Hematopoietic multipotent progenitor cell treated with erythropoietin and hydrocortisone succinate and interleukin-3 and kit ligand, for 8 days (in vitro differentiated cells): ENCODE measurements at regions not wholly inside any gene's neighbourhood (a gene's known extent, or its start where the extent isn't known, plus 50 kb on each side); places are given as distances from the start of the nearest gene placed in this dataset.

ENCODE experiments used
- DNase-seq: peaks from one replicate; pipeline ENCODE4 v3.0.0-alpha.2; 2015

DNA sequence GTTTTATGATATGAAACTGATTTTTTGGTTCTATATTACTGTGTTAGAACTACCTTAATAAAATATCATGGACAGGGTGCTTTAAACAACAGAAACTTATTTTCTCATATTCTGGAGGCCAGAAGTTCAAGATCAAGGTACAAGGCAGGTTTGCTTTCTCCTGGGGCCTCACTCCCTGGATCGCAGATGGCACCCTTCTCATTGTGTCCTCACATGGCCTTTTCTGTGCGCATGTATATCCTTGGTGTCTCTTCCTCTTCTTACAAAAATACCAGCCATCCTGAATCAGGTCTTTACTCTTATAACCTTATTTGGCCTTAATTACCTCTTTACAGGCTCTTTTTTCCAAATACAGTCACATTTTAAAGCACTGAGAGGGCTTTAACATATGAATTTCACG lies 906.1 kb downstream of the CDH11 start:
- no peak for DNase-seq

DNA sequence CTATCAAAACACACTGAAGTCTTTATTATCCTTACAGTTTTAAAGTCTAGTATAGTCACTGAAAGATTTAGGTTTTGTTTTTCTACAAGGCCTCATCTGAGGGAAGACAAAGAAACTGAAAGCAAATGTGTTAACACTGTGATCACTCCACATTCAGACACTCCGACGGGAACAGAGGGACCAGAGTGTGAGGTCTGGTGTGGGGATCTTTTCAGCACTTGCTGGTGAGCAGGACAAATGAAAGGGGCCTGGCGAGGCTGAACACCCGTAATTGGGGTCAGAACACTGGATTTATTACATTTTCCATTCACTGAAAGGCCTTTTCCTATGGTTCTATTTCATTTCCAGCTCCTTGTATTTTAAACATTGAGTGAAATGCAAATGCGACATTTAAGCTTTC lies 910.5 kb downstream of the CDH11 start:
- no peak for DNase-seq

DNA sequence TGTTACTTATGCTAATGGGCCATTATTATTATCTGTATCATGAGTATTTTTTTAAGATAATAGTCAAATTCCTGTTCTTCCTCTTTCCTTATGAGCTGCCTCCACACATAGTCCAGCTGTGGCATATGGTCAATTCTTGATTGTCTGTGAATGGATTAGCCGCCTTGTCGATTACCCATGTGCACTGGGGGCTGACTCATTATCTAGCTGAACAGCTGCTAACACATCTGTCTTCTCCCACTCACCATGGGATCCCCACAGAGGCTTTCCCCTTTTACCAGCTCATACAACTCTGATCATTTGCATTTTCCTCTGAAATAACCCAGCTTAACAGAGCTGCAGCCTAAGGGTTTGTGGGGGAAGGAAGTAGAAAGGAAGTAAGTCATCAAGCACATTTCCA lies 915.0 kb downstream of the CDH11 start:
- no peak for DNase-seq

DNA sequence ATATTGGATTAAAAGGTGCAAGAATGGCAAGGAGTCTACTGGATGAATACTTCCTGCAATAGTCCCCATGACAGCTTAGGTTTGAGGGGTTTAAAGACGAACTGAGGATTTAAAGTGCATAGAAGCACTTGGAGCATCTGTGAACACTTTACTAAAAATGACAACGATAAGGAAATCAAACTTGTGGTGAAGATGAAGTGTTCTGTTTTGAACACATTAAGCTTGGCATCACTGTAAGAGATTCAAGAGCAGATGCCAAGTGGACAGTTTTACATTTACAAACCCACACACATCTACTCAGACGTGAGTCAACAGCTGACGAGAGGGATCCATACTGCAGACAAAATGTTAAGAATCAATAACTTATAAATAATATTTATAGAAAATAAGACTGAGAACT lies 918.7 kb downstream of the CDH11 start:
- DNase-seq, result no peak

DNA sequence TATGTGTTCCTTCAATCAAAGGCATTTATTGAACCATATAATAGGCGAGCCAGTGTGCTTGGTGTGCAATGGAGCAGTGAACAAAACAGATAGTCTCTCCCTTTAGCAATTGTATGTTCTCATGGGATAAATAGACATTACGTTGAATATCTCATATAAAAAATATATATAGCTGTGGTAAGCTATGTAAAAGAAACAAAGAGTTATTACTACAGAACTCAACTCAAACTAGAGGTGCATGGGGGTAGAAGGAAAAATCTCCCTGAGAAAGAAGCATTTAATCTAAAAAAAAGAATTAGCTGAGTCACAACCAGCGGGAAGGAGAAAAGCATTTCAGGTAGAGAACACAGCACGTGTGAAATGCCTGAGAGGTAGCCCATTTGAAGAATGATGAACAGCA lies 919.3 kb downstream of the CDH11 start:
- no peak for DNase-seq

DNA sequence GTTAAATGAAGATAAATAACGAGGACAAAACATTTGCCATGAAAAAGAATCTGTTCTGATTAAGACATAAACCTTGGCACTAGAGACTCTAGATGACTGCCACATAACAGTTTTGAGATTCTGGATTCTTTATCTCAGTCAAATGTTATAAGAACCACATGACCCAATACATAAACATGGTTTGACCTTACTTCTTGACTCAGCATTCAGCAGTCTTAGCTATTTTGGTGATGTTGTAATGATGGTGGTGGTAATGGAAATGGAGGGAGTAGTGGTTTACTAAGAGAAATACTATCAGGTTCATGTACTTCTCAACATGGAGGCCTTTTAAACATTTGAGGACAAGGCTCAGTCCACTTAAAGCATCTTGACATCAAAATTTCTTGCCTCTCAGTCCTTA lies 925.4 kb downstream of the CDH11 start:
- no peak for DNase-seq

DNA sequence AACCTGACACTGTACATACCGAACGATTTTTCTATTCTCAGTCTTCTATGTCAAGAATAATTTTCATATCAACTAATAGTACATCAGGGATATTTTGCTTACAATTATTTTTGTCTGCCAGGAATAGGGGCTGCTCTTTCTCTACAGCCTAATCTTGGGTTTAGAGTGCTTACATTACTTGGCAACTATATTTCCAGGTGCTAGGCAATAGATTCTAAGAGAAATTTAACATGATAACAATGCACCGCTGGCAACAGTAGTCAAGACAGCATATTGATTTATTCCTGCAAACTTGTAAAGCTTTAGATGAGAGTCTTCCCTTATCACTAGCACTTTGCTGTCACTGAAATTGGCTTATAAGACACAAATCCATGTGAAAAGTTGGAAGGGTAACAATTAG lies 935.9 kb downstream of the CDH11 start:
- no peak for DNase-seq

DNA sequence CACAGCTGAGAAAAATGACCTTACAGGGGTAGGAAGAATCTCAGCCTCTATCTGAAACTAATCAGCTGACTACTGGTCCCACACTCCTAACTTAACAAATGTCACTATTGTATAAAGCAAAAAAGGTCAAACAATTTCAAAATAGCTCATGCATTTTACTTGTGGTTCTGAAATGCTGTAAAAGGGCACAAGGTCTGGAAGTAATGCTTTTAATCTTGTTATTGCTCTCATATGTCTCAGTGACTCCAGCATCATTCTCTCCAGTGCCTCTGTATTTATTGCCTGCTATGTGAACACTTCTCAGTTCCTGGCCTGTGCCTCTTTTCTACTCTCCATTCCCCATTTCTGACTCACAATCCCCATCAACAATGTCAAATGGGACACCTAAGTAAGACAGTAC lies 937.7 kb downstream of the CDH11 start:
- no peak for DNase-seq

DNA sequence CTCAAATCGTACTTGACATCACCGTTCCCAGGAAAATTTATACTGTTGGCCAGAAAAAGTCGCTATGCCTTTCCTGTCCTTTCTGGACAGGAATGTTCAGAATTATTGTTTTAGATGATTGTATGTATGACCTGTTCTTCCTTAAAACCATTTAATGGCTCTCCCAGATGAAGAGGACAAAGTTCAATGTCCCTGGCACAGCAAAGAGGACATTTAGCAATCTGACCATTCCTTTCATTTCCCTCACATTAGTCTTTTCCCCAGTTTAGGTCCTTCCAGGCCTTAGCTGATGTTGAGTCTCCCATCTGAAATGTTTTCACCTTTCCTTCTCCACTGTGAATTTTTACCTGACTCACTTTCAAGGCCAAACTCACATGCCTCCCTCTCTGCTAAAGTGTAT lies 938.9 kb downstream of the CDH11 start:
- no peak for DNase-seq

DNA sequence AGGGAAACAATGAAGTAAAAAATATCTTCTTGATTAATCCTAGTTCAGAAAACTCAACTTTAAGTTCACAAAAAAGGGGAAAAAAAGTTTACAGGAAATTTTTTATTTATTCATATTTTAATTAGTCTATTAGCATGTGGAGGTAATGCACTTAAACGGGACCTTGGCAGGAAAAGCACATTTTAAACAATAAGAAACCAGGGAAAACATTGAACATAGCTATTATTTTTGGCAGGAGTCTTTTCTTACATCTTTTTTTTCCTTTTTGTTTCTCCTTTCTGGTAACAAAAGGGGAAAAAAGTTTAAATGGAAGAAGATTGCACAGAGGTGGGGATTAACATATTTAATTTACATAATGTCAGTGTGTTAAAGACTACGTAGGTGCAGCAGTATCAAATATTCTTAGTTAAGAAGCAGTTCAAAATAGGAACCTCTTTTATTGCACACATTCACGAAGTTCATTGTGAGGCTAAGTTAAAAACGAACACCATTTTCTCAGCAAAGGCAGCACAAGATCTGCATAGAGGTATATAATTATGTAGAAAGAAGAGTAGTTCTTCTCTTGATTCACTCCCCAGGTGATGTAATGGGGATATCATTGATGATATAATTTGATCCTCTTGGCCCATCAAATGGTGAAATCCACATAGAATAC lies 940.5 kb downstream of the CDH11 start:
- no peak for DNase-seq

DNA sequence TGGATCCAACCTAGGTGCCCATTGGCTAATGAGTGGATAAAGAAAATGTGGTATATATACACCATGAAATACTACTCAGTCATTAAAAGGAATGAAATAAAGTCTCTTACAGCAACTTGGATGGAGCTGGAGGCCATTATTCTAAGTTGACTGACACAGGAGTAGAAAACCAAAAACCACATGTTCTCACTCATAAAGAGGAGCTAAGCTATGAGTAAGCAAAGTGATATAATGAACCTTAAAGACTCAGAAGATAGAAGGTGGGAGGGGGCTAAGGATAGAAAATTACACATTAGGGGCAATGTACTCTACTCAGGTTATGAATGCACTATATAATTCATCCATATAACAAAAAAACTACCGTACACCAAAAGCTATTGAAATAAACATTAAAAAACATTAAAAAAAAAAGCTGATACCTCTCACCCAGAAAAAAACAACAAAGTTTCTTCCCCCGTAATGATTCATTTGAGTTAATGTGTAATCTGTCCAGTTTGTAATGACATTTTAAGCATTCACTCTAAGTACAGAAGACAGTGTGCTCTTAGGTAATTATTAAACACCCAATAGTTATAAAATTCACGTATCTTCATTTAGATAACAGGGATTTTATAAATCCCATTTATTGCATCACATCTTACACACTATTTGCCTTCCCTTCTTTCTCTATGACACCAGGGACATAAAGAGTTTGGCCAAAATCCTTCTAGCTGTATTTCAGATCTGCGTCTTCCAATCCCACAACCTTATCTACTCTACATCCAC lies 941.5 kb downstream of the CDH11 start:
- DNase-seq, result no peak

DNA sequence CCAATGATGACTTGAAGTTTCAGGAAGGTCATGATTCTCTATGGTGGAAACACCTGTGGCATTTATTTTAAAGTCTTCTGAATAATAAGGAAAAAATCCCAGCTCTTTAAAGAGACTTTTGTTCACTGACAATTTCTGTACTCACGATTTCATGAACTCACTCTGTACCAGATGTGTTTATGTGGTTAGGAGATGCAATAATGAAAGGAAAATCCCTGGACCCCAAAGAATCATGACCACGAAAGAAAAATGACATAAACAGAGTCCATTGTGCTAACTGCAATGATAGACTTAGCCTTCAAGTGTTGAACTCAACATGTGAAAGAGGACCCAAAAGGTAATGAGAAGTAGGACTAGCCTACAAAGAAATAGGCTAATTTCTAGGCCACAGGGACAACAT lies 947.5 kb downstream of the CDH11 start:
- no peak for DNase-seq

DNA sequence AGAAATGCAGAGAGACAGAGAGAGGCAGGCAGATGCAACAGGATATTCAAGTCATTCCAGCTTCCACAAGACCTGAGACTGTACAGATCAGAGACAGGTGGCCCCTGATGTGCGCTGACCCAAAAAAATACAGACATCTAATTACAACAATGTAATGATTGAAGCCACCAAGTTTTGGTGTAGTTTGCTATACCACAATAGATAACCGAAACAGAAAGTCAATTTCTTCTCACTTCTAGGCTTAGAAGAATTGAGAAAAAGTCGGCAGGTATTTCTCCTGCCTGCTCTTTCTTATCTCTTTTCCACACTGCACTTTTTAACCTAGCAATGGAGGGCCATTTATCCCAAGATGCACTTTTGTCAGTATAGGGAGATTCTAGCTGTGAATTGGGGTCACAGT lies 949.2 kb downstream of the CDH11 start:
- no peak for DNase-seq

DNA sequence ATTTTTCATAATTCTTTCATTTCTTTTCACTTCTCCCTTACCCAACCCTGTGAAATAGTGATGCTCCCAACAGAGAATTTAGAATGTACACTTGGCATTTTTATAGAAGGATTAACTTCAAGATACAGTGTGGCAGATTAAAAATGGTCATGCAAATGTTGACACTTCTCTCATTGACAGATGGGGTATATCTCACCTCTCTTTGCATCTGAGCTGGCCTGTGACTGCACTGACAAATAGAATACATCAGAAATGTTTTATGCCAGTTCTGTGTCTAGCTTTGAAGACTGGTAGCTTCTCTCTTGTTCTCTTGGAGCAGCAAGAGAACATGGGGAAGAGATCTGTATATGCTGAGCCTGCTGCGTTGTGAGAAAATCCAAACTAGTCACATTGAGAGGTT lies 949.6 kb downstream of the CDH11 start:
- DNase-seq, result no peak

DNA sequence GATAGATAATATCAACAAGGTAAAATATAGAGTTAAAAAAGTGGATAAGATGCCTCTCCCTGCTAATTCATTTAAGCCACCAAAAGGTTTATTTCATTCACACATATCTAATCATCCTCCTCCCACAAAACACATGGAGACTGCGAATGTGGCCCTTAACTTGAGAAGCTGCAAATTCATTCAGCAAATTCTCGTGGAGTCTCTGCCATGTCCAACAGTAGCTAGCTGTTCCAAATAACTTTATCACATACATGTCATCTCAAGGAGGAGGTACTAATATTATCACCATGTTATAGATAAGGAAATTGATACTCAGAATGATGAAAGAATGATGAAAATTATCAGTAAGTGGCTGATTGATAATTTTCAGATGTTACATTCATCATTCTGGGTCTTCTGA lies 950.2 kb downstream of the CDH11 start:
- no peak for DNase-seq

DNA sequence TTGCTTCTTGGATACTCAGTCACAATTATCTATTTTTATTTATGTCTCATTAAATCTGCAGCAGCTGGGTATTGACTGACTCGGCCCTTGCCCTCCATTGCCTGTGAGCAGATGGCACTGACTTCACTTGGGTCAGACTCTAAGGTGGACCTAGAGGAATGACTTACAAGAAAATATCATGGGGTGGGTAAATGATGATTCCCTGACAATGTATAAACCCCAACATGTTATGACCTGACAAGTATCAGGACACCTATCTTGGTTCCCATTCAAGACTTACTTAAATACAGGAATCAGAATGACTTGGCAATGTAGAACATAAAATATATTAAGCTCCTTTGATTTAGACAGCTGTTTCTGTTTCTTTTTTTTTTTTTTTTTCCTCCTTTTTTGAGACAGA lies 953.5 kb downstream of the CDH11 start:
- no peak for DNase-seq

DNA sequence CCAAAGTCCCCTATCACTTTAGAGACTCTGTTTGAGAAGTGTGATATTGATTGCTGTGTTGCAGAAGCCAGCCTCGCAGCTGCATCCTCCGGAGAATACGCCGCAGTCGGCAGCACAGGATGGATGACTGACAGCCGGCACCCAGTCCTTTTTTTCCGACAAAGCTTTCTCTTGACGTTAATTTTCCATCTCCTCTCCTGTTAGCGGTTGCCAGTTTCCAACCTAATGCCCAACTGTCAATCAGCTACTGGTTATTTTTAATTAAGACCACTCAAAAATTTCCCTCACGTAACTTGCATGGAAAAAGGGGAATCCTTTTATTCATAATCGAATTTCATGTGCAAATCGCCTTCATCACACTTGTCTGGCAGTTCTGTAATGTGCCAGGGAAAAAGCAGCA lies 953.9 kb downstream of the CDH11 start:
- DNase-seq, result no peak

DNA sequence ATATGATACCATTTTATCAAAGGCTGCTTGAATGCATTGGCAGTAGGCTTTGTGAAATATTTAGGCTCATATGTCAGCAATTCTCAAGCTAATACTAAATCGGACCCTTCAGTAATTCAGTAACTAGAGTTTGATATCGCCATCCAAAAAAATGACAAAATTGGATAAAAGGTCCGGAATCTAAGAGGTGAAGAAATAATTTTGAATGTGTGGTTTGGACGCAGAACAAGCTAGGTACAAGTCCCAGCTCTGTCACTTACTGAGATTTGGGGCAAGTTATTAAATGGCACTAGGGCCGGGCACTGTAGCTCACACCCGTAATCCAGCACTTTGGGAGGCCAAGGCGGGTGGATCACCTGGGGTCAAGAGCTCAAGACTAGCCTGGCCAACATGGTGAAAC lies 956.5 kb downstream of the CDH11 start:
- no peak for DNase-seq

DNA sequence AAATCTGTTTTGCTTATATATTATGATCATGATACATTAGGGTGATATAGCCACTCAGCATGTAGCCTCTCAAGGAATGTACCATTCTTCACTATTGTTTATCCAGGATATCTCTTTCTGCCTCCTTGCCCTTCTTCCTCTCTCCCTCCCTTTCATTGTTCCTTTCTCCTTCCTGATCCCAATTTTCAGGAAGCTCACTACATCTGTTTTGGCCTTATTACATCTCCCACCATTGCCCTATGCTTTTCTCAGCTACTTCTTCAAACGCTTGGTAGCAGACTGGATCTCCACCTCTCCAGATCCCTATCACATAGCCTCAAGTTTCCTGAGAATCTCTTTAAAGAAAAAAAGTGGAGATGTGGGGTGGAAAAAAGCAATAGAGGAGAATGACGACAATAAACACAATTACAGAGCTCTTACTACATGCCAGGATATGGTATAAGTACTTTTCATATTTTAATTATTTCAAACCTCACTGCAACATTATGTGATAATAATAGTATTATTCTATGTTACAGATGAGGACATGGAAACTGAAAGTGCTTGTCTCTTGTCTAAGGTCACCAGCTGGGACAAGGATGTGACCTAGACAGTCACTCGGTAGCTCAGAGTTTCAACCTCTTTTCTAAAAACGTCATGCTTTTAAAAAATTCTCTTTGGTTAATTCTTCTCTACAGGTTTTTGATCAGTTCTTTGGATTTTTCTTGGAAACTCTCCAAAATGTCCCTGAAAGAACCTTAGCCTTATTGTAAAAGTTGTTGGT lies 959.1 kb downstream of the CDH11 start:
- no peak for DNase-seq

DNA sequence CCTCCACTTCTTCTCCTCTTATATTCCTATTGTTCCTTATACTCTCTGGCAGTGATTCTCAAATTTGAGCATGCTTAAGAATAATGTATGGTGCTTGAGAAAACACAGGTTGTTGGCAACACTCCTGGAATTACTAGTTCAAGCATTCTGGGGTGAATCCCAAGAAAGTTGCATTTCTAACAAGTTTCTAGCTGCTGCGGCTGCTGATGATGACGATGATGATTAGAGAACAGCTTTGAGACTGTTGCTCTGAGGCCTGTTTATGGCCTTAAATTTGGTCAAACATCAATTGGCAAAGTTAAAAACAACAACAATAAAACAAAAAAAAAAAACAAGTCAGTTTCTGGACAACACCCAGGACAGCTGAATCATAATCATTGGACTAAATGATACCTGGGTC lies 961.9 kb downstream of the CDH11 start:
- no peak for DNase-seq

DNA sequence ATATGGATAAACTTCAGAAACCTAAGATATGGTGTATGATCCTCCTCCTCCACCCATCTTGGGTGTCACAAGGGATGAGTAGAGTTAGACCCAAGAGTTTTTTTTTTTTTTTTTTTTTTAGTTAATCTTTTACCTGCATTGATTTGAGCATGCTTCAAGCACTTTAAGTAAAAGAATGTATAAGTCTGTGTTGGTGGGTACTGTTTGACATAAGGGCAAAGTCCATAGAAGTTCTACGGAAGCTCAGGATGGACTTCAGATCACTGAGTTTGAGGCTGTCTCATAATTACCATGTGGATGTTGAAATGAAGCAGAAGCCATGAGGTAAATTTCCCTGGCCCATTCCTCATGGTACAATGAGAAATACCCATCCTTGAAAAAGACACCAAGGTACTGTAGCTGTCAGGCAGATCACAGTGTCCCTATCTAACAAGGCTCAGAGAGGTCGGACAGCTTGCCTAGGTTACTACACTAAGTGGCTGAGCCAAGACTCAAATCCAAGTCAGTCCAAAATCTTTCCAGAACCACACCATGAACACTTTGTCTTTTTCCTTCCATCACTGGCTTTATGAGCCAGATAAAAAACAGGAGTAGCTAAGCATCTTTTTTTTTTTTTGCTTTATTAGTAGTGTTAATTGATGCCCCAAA lies 962.8 kb downstream of the CDH11 start:
- no peak for DNase-seq

DNA sequence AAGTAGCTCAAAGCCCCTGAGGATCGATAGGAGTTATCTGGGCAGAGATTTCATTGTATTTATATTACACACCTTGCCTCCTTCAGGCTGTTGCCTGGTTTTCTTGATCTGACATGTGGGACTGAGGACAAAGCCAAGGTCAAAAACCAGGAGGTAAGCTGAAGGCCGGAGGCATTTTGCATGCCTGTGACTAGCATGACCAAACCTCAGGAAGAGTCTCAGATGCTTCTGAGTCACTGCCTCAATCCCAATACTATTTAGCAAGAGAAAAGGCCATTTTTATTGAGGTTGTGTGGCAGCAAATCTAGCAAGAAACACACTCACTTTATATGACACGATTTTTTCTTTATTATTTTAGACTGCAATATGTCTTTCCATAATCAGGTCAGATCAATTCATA lies 968.1 kb downstream of the CDH11 start:
- DNase-seq, result no peak

DNA sequence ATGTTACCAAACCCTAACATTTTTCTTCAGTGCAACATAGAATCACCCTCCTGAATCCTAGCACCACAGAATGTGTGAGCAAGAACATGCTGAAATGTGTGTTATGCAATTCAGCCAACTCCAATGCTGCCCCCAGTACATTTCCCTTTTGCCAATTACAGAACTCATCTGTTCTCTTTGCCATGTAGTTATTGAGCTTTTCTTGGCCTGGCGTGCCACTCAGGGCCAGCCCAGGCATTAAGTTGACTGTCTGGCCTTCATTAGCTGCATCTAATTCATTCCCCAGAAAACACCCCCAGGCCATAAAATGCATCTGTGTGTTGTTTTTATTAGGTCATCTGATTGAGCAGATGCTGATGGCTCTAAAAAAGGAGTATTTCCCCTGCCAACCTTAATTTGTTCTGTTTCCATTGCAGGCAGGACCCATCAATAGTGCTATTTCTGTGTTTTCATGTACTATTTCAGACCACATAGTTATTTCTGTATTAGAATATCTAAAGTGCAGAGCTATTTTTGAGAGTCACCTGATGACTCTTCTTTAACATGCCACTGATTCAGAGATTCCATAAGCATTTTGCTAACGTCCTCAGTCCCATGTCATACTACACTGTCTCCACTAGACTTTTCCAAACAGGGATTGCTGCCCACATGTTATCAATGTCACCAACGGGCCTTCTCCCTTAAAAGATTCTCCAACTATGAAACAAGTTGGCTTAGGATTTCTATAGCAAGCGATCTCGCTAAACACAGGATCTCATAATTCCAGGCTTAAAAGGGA lies 969.7 kb downstream of the CDH11 start:
- DNase-seq, result no peak
